ENCODE measurements at regions not wholly inside any gene's neighbourhood (a gene's known extent, or its start where the extent isn't known, plus 50 kb on each side); places are given as distances from the start of the nearest gene placed in this dataset.

- TF ChIP-seq CTCF (IDR thresholded peaks at IDR 0.05 in 2 of 3, conservative IDR thresholded peaks at IDR 0.05 in 1 of 3; ENCODE audit: insufficient read depth in 2 of 3, low read depth in 1 of 3, low read length in 3 of 3) (peak; percentile 77 to 81 (median 79)), ZNF311 (CRISPR knock-in tag; IDR thresholded peaks at IDR 0.05) (no peak), DEAF1 (CRISPR knock-in tag; IDR thresholded peaks at IDR 0.05) (peak; percentile 48), ZNF197 (CRISPR knock-in tag; IDR thresholded peaks at IDR 0.05; ENCODE audit: low read depth) (no peak), NR2C1 (IDR thresholded peaks at IDR 0.05) (no peak), NR2C1 (tag; IDR thresholded peaks at IDR 0.05) (no peak), TAL1 (IDR thresholded peaks at IDR 0.05) (no peak), MYC (IDR thresholded peaks at IDR 0.05; ENCODE audit: low read depth, low read length) (peak; percentile 24; the same call in 1 of the 2 replicates), MYC (CRISPR knock-in tag; IDR thresholded peaks at IDR 0.05; ENCODE audit: borderline replicate concordance, low read depth) (no peak), ZNF124 (CRISPR knock-in tag; IDR thresholded peaks at IDR 0.05) (no peak), RERE (CRISPR knock-in tag; IDR thresholded peaks at IDR 0.05; ENCODE audit: borderline replicate concordance) (no peak), SMC3 (conservative IDR thresholded peaks at IDR 0.05; ENCODE audit: insufficient read depth, low read depth, low read length) (peak; percentile 60; the same call in 1 of the 2 replicates), ZNF655 (CRISPR knock-in tag; IDR thresholded peaks at IDR 0.05) (no peak), FOSL1 (tag; conservative IDR thresholded peaks at IDR 0.05) (no peak), BRD9 (IDR thresholded peaks at IDR 0.05; ENCODE audit: low read depth, partially characterized antibody) (no peak)
Measured at GRCh38 chr15:98518823-98519561, 129.3 kb upstream of the IGF1R start (continued).
